HG03045 (cell line): ENCODE measurements at regions not wholly inside any gene's neighbourhood (a gene's known extent, or its start where the extent isn't known, plus 50 kb on each side); places are given as distances from the start of the nearest gene placed in this dataset.

Source experiments
- ATAC-seq: cut with Tn5 transposase; IDR thresholded peaks from one replicate; pipeline ENCODE4 v1.9.1; 2021; ENCODE audit warnings: mild to moderate bottlenecking, moderate library complexity; ENCODE audit not compliant: unreplicated experiment

GRCh38 chr4:18540349-18540748 lies 518.8 kb upstream of the LCORL start:
- ATAC-seq: no peak

GRCh38 chr4:18538121-18538520 lies 516.6 kb upstream of the LCORL start:
- no peak for ATAC-seq

GRCh38 chr4:18536428-18536827 lies 514.9 kb upstream of the LCORL start:
- no peak for ATAC-seq

GRCh38 chr4:18535948-18536347 lies 514.4 kb upstream of the LCORL start:
- ATAC-seq: no peak

- ATAC-seq: no peak
Measured at GRCh38 chr4:18533262-18533775, 511.8 kb upstream of the LCORL start.

- no peak for ATAC-seq
Measured at GRCh38 chr4:18531731-18532130, 510.2 kb upstream of the LCORL start.

- ATAC-seq: no peak
Measured at GRCh38 chr4:18529482-18529881, 507.9 kb upstream of the LCORL start.

GRCh38 chr4:18524667-18525066 lies 503.1 kb upstream of the LCORL start:
- ATAC-seq: no peak

GRCh38 chr4:18518098-18518497 lies 496.5 kb upstream of the LCORL start:
- no peak for ATAC-seq

- ATAC-seq: no peak
Measured at GRCh38 chr4:18513861-18514260, 492.3 kb upstream of the LCORL start.

- no peak for ATAC-seq
Measured at GRCh38 chr4:18512718-18513117, 491.2 kb upstream of the LCORL start.

GRCh38 chr4:18511727-18512126 lies 490.2 kb upstream of the LCORL start:
- ATAC-seq: no peak

GRCh38 chr4:18508786-18509185 lies 487.2 kb upstream of the LCORL start:
- ATAC-seq: no peak

GRCh38 chr4:18480928-18481327 lies 459.4 kb upstream of the LCORL start:
- no peak for ATAC-seq

GRCh38 chr4:18480342-18480741 lies 458.8 kb upstream of the LCORL start:
- no peak for ATAC-seq

GRCh38 chr4:18479825-18480224 lies 458.3 kb upstream of the LCORL start:
- ATAC-seq: no peak

GRCh38 chr4:18463987-18464559 lies 442.5 kb upstream of the LCORL start:
- ATAC-seq: no peak

- ATAC-seq: no peak
Measured at GRCh38 chr4:18458465-18458864, 436.9 kb upstream of the LCORL start.

- ATAC-seq: no peak
Measured at GRCh38 chr4:18454349-18454748, 432.8 kb upstream of the LCORL start.

- ATAC-seq: no peak
Measured at GRCh38 chr4:18445110-18445509, 423.6 kb upstream of the LCORL start.

GRCh38 chr4:18444206-18444605 lies 422.7 kb upstream of the LCORL start:
- ATAC-seq: no peak

GRCh38 chr4:18442957-18443356 lies 421.4 kb upstream of the LCORL start:
- ATAC-seq: no peak

- no peak for ATAC-seq
Measured at GRCh38 chr4:18441676-18442075, 420.1 kb upstream of the LCORL start.
